ENCODE measurements at regions not wholly inside any gene's neighbourhood (a gene's known extent, or its start where the extent isn't known, plus 50 kb on each side); places are given as distances from the start of the nearest gene placed in this dataset.

GRCh38 chr13:34474187-34474868 lies 467.7 kb upstream of the NBEA start:
- ATAC-seq (no peak), DNase-seq (ENCODE audit: low spot score) (no peak)
- H3K27ac Mint-ChIP-seq: no peak overlapping the region
- no peak overlapping the region for H3K4me3 Mint-ChIP-seq
- peaks cover 9% of the 10 kb centered on the region for H3K9me3 Mint-ChIP-seq
- peaks cover 4% of the 10 kb centered on the region for H3K36me3 Mint-ChIP-seq
- no peaks in the 10 kb centered on the region for H3K27me3 Mint-ChIP-seq
- no peaks in the 10 kb centered on the region for H3K4me1 Mint-ChIP-seq (ENCODE audit: low read depth in 2 of 2)

- Mint-ChIP-seq H3K9me3 (peaks cover 9% of the 10 kb centered on the region), H3K36me3 (no peaks in the 10 kb centered on the region), H3K4me3 (no peak overlapping the region), H3K27me3 (no peaks in the 10 kb centered on the region), H3K4me1 (ENCODE audit: low read depth in 2 of 2) (no peaks in the 10 kb centered on the region), H3K27ac (no peak overlapping the region)
- DNase-seq (ENCODE audit: low spot score) (no peak), ATAC-seq (no peak)
Observed at GRCh38 chr13:34478376-34478775, 463.7 kb upstream of the NBEA start.

- no peaks in the 10 kb centered on the region for H3K36me3 Mint-ChIP-seq
- DNase-seq (ENCODE audit: low spot score) (no peak), ATAC-seq (no peak)
- H3K4me3 Mint-ChIP-seq: no peak overlapping the region
- H3K27me3 Mint-ChIP-seq: no peaks in the 10 kb centered on the region
- H3K4me1 Mint-ChIP-seq (ENCODE audit: low read depth in 2 of 2): no peaks in the 10 kb centered on the region
- H3K9me3 Mint-ChIP-seq: peaks cover 18% of the 10 kb centered on the region
- H3K27ac Mint-ChIP-seq: no peak overlapping the region
Observed at GRCh38 chr13:34502011-34502410, 440.1 kb upstream of the NBEA start.

GRCh38 chr13:34502621-34503020 lies 439.4 kb upstream of the NBEA start:
- Mint-ChIP-seq H3K36me3 (no peaks in the 10 kb centered on the region), H3K9me3 (peaks cover 24% of the 10 kb centered on the region), H3K27ac (no peak overlapping the region), H3K27me3 (no peaks in the 10 kb centered on the region), H3K4me3 (no peak overlapping the region), H3K4me1 (ENCODE audit: low read depth in 2 of 2) (no peaks in the 10 kb centered on the region)
- DNase-seq (ENCODE audit: low spot score): no peak
- no peak for ATAC-seq

GRCh38 chr13:34506796-34507195 lies 435.3 kb upstream of the NBEA start:
- Mint-ChIP-seq H3K4me1 (ENCODE audit: low read depth in 2 of 2) (no peaks in the 10 kb centered on the region), H3K36me3 (peaks cover 5% of the 10 kb centered on the region), H3K27ac (no peak overlapping the region), H3K4me3 (no peak overlapping the region), H3K9me3 (peaks cover 31% of the 10 kb centered on the region), H3K27me3 (no peaks in the 10 kb centered on the region)
- no peak for DNase-seq (ENCODE audit: low spot score)
- no peak for ATAC-seq

GRCh38 chr13:34507630-34508029 lies 434.4 kb upstream of the NBEA start:
- Mint-ChIP-seq H3K27me3 (no peaks in the 10 kb centered on the region), H3K36me3 (peaks cover 5% of the 10 kb centered on the region), H3K4me3 (no peak overlapping the region), H3K4me1 (ENCODE audit: low read depth in 2 of 2) (no peaks in the 10 kb centered on the region), H3K9me3 (peaks cover 31% of the 10 kb centered on the region), H3K27ac (no peak overlapping the region)
- no peak for ATAC-seq
- no peak for DNase-seq (ENCODE audit: low spot score)

GRCh38 chr13:34512817-34513216 lies 429.3 kb upstream of the NBEA start:
- no peak for ATAC-seq
- H3K4me3 Mint-ChIP-seq: no peak overlapping the region
- no peak for DNase-seq (ENCODE audit: low spot score)
- H3K27ac Mint-ChIP-seq: no peak overlapping the region
- peaks cover 5% of the 10 kb centered on the region for H3K36me3 Mint-ChIP-seq
- no peaks in the 10 kb centered on the region for H3K27me3 Mint-ChIP-seq
- peaks cover 19% of the 10 kb centered on the region for H3K9me3 Mint-ChIP-seq
- no peaks in the 10 kb centered on the region for H3K4me1 Mint-ChIP-seq (ENCODE audit: low read depth in 2 of 2)

GRCh38 chr13:34513526-34513925 lies 428.5 kb upstream of the NBEA start:
- Mint-ChIP-seq H3K27me3 (no peaks in the 10 kb centered on the region), H3K9me3 (peaks cover 18% of the 10 kb centered on the region), H3K27ac (no peak overlapping the region), H3K4me3 (no peak overlapping the region), H3K36me3 (peaks cover 3% of the 10 kb centered on the region), H3K4me1 (ENCODE audit: low read depth in 2 of 2) (no peaks in the 10 kb centered on the region)
- DNase-seq (ENCODE audit: low spot score): no peak
- ATAC-seq: no peak

- Mint-ChIP-seq H3K27me3 (no peaks in the 10 kb centered on the region), H3K4me3 (no peak overlapping the region)
- ATAC-seq: no peak
Observed at GRCh38 chr13:34515201-34515600, 426.9 kb upstream of the NBEA start.

GRCh38 chr13:34521171-34521570 lies 420.9 kb upstream of the NBEA start:
- no peaks in the 10 kb centered on the region for H3K4me1 Mint-ChIP-seq (ENCODE audit: low read depth in 2 of 2)
- no peak overlapping the region for H3K27ac Mint-ChIP-seq
- no peaks in the 10 kb centered on the region for H3K27me3 Mint-ChIP-seq
- ATAC-seq (no peak), DNase-seq (ENCODE audit: low spot score) (no peak)
- H3K9me3 Mint-ChIP-seq: peaks cover 7% of the 10 kb centered on the region
- no peak overlapping the region for H3K4me3 Mint-ChIP-seq
- no peaks in the 10 kb centered on the region for H3K36me3 Mint-ChIP-seq

More at GRCh38 chr13:34515201-34515600, 426.9 kb upstream of the NBEA start:
- DNase-seq (ENCODE audit: low spot score): no peak
- Mint-ChIP-seq H3K27ac (no peak overlapping the region), H3K9me3 (peaks cover 15% of the 10 kb centered on the region), H3K4me1 (ENCODE audit: low read depth in 2 of 2) (no peaks in the 10 kb centered on the region), H3K36me3 (no peaks in the 10 kb centered on the region)

- ATAC-seq (no peak), DNase-seq (ENCODE audit: low spot score) (no peak)
- no peaks in the 10 kb centered on the region for H3K36me3 Mint-ChIP-seq
- no peak overlapping the region for H3K27ac Mint-ChIP-seq
- no peaks in the 10 kb centered on the region for H3K4me1 Mint-ChIP-seq (ENCODE audit: low read depth in 2 of 2)
- H3K27me3 Mint-ChIP-seq: no peaks in the 10 kb centered on the region
- peaks cover 8% of the 10 kb centered on the region for H3K9me3 Mint-ChIP-seq
- H3K4me3 Mint-ChIP-seq: no peak overlapping the region
Observed at GRCh38 chr13:34522808-34523207, 419.3 kb upstream of the NBEA start.

GRCh38 chr13:34523406-34523805 lies 418.7 kb upstream of the NBEA start:
- H3K27me3 Mint-ChIP-seq: no peaks in the 10 kb centered on the region
- no peak overlapping the region for H3K27ac Mint-ChIP-seq
- H3K36me3 Mint-ChIP-seq: no peaks in the 10 kb centered on the region
- no peak overlapping the region for H3K4me3 Mint-ChIP-seq
- ATAC-seq (no peak), DNase-seq (ENCODE audit: low spot score) (no peak)
- peaks cover 8% of the 10 kb centered on the region for H3K9me3 Mint-ChIP-seq
- H3K4me1 Mint-ChIP-seq (ENCODE audit: low read depth in 2 of 2): no peaks in the 10 kb centered on the region

GRCh38 chr13:34533941-34534340 lies 408.1 kb upstream of the NBEA start:
- no peak overlapping the region for H3K4me3 Mint-ChIP-seq
- no peak overlapping the region for H3K27ac Mint-ChIP-seq
- no peak for ATAC-seq
- H3K27me3 Mint-ChIP-seq: no peaks in the 10 kb centered on the region
- DNase-seq (ENCODE audit: low spot score): no peak
- peaks cover 11% of the 10 kb centered on the region for H3K9me3 Mint-ChIP-seq
- H3K4me1 Mint-ChIP-seq (ENCODE audit: low read depth in 2 of 2): no peaks in the 10 kb centered on the region
- H3K36me3 Mint-ChIP-seq: peaks cover 5% of the 10 kb centered on the region

- Mint-ChIP-seq H3K36me3 (no peaks in the 10 kb centered on the region), H3K9me3 (peaks cover 9% of the 10 kb centered on the region), H3K4me1 (ENCODE audit: low read depth in 2 of 2) (no peaks in the 10 kb centered on the region), H3K27me3 (no peaks in the 10 kb centered on the region), H3K27ac (no peak overlapping the region), H3K4me3 (no peak overlapping the region)
- DNase-seq (ENCODE audit: low spot score) (no peak), ATAC-seq (no peak)
Observed at GRCh38 chr13:34542321-34542720, 399.7 kb upstream of the NBEA start.

GRCh38 chr13:34543836-34544235 lies 398.2 kb upstream of the NBEA start:
- no peak overlapping the region for H3K4me3 Mint-ChIP-seq
- no peak for ATAC-seq
- no peaks in the 10 kb centered on the region for H3K36me3 Mint-ChIP-seq

More at GRCh38 chr13:34543836-34544235, 398.2 kb upstream of the NBEA start:
- peaks cover 9% of the 10 kb centered on the region for H3K9me3 Mint-ChIP-seq
- H3K27me3 Mint-ChIP-seq: no peaks in the 10 kb centered on the region
- no peak overlapping the region for H3K27ac Mint-ChIP-seq
- no peak for DNase-seq (ENCODE audit: low spot score)
- no peaks in the 10 kb centered on the region for H3K4me1 Mint-ChIP-seq (ENCODE audit: low read depth in 2 of 2)
